ENCODE measurements at regions not wholly inside any gene's neighbourhood (a gene's known extent, or its start where the extent isn't known, plus 50 kb on each side); places are given as distances from the start of the nearest gene placed in this dataset.
A peak's percentile ranks its signal among the peaks of the same experiment; 100 is the strongest.

DNA sequence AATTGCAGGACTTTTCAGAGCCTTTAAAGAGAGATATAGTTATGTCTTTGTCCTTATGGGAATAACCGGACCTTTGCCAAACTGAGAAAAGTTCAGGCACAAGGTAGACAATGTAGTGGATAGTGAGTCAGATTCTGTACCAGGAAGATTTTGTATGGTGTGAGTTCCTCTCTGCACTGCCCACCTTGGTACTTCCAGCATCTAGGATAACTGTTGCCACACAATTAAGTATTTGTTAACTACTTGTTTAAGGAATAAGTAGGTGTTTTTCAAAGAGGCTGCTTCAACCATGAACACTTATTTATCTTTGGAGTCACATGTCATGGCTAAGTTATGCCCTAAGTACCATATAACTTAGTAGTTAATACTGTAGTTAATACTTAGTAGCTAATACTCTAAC, 131.8 kb upstream of the DOK5 start (continued):
- TF ChIP-seq PATZ1 (CRISPR knock-in tag; IDR thresholded peaks at IDR 0.05; ENCODE audit: borderline replicate concordance) (no peak), ESRRG (CRISPR knock-in tag; IDR thresholded peaks at IDR 0.05) (no peak), OSR1 (CRISPR knock-in tag; IDR thresholded peaks at IDR 0.05) (no peak)

DNA sequence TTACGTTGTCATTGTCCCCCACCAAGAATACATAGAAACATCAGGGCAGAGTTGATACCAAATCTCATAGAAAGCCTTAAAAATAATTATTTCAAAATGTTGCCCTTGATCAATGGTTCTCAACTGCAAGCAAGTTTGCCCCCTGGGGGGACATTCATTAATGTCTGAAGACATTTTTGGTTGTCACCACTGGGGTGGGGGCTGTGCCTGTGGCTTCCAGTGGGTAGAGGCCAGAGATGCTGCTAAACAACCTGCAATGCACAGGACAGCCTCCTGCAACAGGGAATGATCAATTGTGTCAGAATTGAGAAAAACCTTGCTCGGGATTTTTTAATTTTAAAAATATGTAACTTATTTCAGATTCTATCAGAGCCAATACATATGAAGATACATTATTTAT, 130.6 kb upstream of the DOK5 start:
- ATAC-seq, result peak; percentile 56
- TF ChIP-seq CREB5 (CRISPR knock-in tag; IDR thresholded peaks at IDR 0.05; ENCODE audit: low read depth) (no peak), CSRNP3 (CRISPR knock-in tag; IDR thresholded peaks at IDR 0.05) (no peak), ZNF8 (CRISPR knock-in tag; IDR thresholded peaks at IDR 0.05) (no peak), ESRRG (CRISPR knock-in tag; IDR thresholded peaks at IDR 0.05) (no peak), TSHZ2 (CRISPR knock-in tag; IDR thresholded peaks at IDR 0.05) (no peak), ZC3H10 (CRISPR knock-in tag; IDR thresholded peaks at IDR 0.05) (no peak), RARB (CRISPR knock-in tag; IDR thresholded peaks at IDR 0.05) (no peak), OSR1 (CRISPR knock-in tag; IDR thresholded peaks at IDR 0.05) (no peak), ZFP3 (CRISPR knock-in tag; IDR thresholded peaks at IDR 0.05) (no peak), CSDC2 (CRISPR knock-in tag; IDR thresholded peaks at IDR 0.05) (no peak), ZNF565 (CRISPR knock-in tag; conservative IDR thresholded peaks at IDR 0.05; ENCODE audit: low read depth) (no peak), GLIS3 (CRISPR knock-in tag; IDR thresholded peaks at IDR 0.05) (no peak), PATZ1 (CRISPR knock-in tag; IDR thresholded peaks at IDR 0.05; ENCODE audit: borderline replicate concordance) (no peak), PPARA (CRISPR knock-in tag; IDR thresholded peaks at IDR 0.05; ENCODE audit: borderline replicate concordance) (no peak), SNAI2 (CRISPR knock-in tag; IDR thresholded peaks at IDR 0.05) (no peak), ISL1 (CRISPR knock-in tag; IDR thresholded peaks at IDR 0.05) (no peak)
- TF ChIP-seq, protein P1, sequence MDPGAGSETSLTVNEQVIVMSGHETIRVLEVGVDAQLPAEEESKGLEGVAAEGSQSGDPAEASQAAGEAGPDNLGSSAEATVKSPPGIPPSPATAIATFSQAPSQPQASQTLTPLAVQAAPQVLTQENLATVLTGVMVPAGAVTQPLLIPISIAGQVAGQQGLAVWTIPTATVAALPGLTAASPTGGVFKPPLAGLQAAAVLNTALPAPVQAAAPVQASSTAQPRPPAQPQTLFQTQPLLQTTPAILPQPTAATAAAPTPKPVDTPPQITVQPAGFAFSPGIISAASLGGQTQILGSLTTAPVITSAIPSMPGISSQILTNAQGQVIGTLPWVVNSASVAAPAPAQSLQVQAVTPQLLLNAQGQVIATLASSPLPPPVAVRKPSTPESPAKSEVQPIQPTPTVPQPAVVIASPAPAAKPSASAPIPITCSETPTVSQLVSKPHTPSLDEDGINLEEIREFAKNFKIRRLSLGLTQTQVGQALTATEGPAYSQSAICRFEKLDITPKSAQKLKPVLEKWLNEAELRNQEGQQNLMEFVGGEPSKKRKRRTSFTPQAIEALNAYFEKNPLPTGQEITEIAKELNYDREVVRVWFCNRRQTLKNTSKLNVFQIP (CRISPR knock-in tag; IDR thresholded peaks at IDR 0.05; ENCODE audit: borderline replicate concordance, low read depth), result no peak

GRCh38 chr20:54345301-54345724, 130.1 kb upstream of the DOK5 start:
- peak; percentile 89 for ATAC-seq

More at GRCh38 chr20:54345301-54345724, 130.1 kb upstream of the DOK5 start:
- peak; percentile 41; the same call in 1 of the 2 replicates for TF ChIP-seq ZC3H10 (CRISPR knock-in tag; IDR thresholded peaks at IDR 0.05)
- TF ChIP-seq ZFP3 (CRISPR knock-in tag; IDR thresholded peaks at IDR 0.05), result no peak
- TF ChIP-seq TOX (CRISPR knock-in tag; IDR thresholded peaks at IDR 0.05; ENCODE audit: borderline replicate concordance), result peak; percentile 69; the same call in 1 of the 2 replicates
